Nephron progenitor cell (in vitro differentiated cells): ENCODE measurements at regions not wholly inside any gene's neighbourhood (a gene's known extent, or its start where the extent isn't known, plus 50 kb on each side); places are given as distances from the start of the nearest gene placed in this dataset.

Source experiments
- DNase-seq: peaks from one replicate; pipeline ENCODE4 v3.0.0; 2021
- H3K27ac Mint-ChIP-seq: 2 replicates; pipeline ENCODE4 v1.8.0; 2021; ENCODE audit warnings: mild to moderate bottlenecking, moderate library complexity, mixed read lengths
- H3K27me3 Mint-ChIP-seq: 2 replicates; pipeline ENCODE4 v1.8.0; 2021; ENCODE audit warnings: mild to moderate bottlenecking, low read depth, mixed read lengths; ENCODE audit not compliant: poor library complexity
- H3K36me3 Mint-ChIP-seq: 2 replicates; pipeline ENCODE4 v1.8.0; 2021; ENCODE audit warnings: low read depth, mixed read lengths
- H3K4me1 Mint-ChIP-seq: 2 replicates; pipeline ENCODE4 v1.8.0; 2021; ENCODE audit warnings: mixed read lengths
- H3K4me3 Mint-ChIP-seq: 2 replicates; pipeline ENCODE4 v1.8.0; 2021; ENCODE audit warnings: mild to moderate bottlenecking, moderate library complexity, mixed read lengths
- H3K9me3 Mint-ChIP-seq: 2 replicates; pipeline ENCODE4 v1.8.0; 2021; ENCODE audit warnings: mild to moderate bottlenecking, moderate library complexity, mixed read lengths
- CTCF ChIP-seq: fragments of 200-600 bp; sonication (generic); IDR thresholded peaks from 2 replicates; pipeline ENCODE4 v1.5.0; 2021; ENCODE audit warnings: antibody characterized with exemption

- DNase-seq, result no peak
- Mint-ChIP-seq H3K27ac (no peak overlapping the region), H3K27me3 (peaks cover 4% of the 10 kb centered on the region), H3K36me3 (no peaks in the 10 kb centered on the region), H3K4me1 (peaks cover 28% of the 10 kb centered on the region), H3K4me3 (no peak overlapping the region), H3K9me3 (peaks cover 20% of the 10 kb centered on the region)
- TF ChIP-seq CTCF, result no peak
Observed at GRCh38 chr22:48237466-48238283, 1475.2 kb downstream of the TBC1D22A start.

- H3K27ac Mint-ChIP-seq, result no peak overlapping the region
- peaks cover 9% of the 10 kb centered on the region for H3K36me3 Mint-ChIP-seq
- no peak overlapping the region for H3K4me3 Mint-ChIP-seq
- H3K27me3 Mint-ChIP-seq, result peaks cover 4% of the 10 kb centered on the region
- H3K9me3 Mint-ChIP-seq, result peaks cover 33% of the 10 kb centered on the region
- no peak for TF ChIP-seq CTCF
- DNase-seq, result no peak
- H3K4me1 Mint-ChIP-seq, result peaks cover 28% of the 10 kb centered on the region
Observed at GRCh38 chr22:48236261-48236660, 1473.8 kb downstream of the TBC1D22A start.

GRCh38 chr22:48235744-48236143 lies 1473.3 kb downstream of the TBC1D22A start:
- Mint-ChIP-seq H3K27me3 (peaks cover 4% of the 10 kb centered on the region), H3K4me1 (peaks cover 28% of the 10 kb centered on the region), H3K4me3 (no peak overlapping the region), H3K9me3 (peaks cover 36% of the 10 kb centered on the region), H3K27ac (no peak overlapping the region), H3K36me3 (peaks cover 9% of the 10 kb centered on the region)
- TF ChIP-seq CTCF, result no peak
- DNase-seq, result no peak

- Mint-ChIP-seq H3K4me1 (peaks cover 11% of the 10 kb centered on the region), H3K27ac (no peak overlapping the region), H3K9me3 (peaks cover 43% of the 10 kb centered on the region), H3K36me3 (peaks cover 9% of the 10 kb centered on the region), H3K27me3 (peaks cover 4% of the 10 kb centered on the region), H3K4me3 (no peak overlapping the region)
- TF ChIP-seq CTCF, result no peak
- DNase-seq, result no peak
Observed at GRCh38 chr22:48234011-48234410, 1471.6 kb downstream of the TBC1D22A start.

GRCh38 chr22:48233586-48233985 lies 1471.1 kb downstream of the TBC1D22A start:
- Mint-ChIP-seq H3K27me3 (peaks cover 4% of the 10 kb centered on the region), H3K27ac (no peak overlapping the region), H3K4me1 (peaks cover 7% of the 10 kb centered on the region), H3K4me3 (no peak overlapping the region), H3K36me3 (peaks cover 9% of the 10 kb centered on the region), H3K9me3 (peaks cover 43% of the 10 kb centered on the region)
- no peak for TF ChIP-seq CTCF
- DNase-seq, result no peak

GRCh38 chr22:48228468-48228867 lies 1466.0 kb downstream of the TBC1D22A start:
- Mint-ChIP-seq H3K4me3 (no peak overlapping the region), H3K4me1 (no peaks in the 10 kb centered on the region), H3K27ac (no peak overlapping the region), H3K27me3 (peaks cover 5% of the 10 kb centered on the region), H3K9me3 (peaks cover 28% of the 10 kb centered on the region), H3K36me3 (peaks cover 9% of the 10 kb centered on the region)
- no peak for DNase-seq
- no peak for TF ChIP-seq CTCF
